Heart left ventricle (tissue), 16 donors: ENCODE measurements at regions not wholly inside any gene's neighbourhood (a gene's known extent, or its start where the extent isn't known, plus 50 kb on each side); places are given as distances from the start of the nearest gene placed in this dataset.
A peak's percentile ranks its signal among the peaks of the same experiment; 100 is the strongest.

Source experiments
- ATAC-seq, 4 donors: fragments of 200-7000 bp; cut with Tn5 transposase; one replicate each; pipeline ENCODE4 v1.9.1; 2020 to 2022; ENCODE audit warnings: moderate library complexity in 4 of 4, mild to moderate bottlenecking in 3 of 4, moderate number of reproducible peaks in 1 of 4
- DNase-seq, 5 donors: peaks; one replicate each; pipeline ENCODE4 v3.0.0-alpha.2; 2020
- H3K27ac ChIP-seq, 12 donors: fragments of 200-600 bp; sonication (generic) in 4 of 12; one replicate each; pipeline versions ENCODE4 v1.5.0 to v1.8.0; 2016 to 2022; ENCODE audit warnings: mild to moderate bottlenecking in 2 of 12
- H3K27me3 ChIP-seq, 9 donors: fragments of 200-600 bp; sonication (generic) in 2 of 9; one replicate each; pipeline versions ENCODE4 v1.5.1 to v1.8.0; 2016 to 2022; ENCODE audit warnings: mild to moderate bottlenecking in 3 of 9
- H3K36me3 ChIP-seq, 9 donors: fragments of 200-600 bp; sonication (generic) in 2 of 9; one replicate each; pipeline versions ENCODE4 v1.5.0 to v1.8.0; 2018 to 2022; ENCODE audit warnings: mild to moderate bottlenecking in 2 of 9
- H3K4me1 ChIP-seq, 12 donors: fragments of 200-600 bp; sonication (generic) in 4 of 12; one replicate each; pipeline versions ENCODE4 v1.5.0 to v1.8.0; 2016 to 2022; ENCODE audit warnings: mild to moderate bottlenecking in 3 of 12
- H3K4me3 ChIP-seq, 12 donors: fragments of 200-600 bp; sonication (generic) in 4 of 12; one replicate each; pipeline versions ENCODE4 v1.5.0 to v1.8.0; 2017 to 2022; ENCODE audit warnings: mild to moderate bottlenecking in 9 of 12, moderate library complexity in 4 of 12
- H3K9me3 ChIP-seq, 12 donors: fragments of 200-600 bp; sonication (generic) in 4 of 12; one replicate each; pipeline versions ENCODE4 v1.5.0 to v1.8.0; 2016 to 2022; ENCODE audit warnings: mild to moderate bottlenecking in 1 of 12
- CTCF ChIP-seq, 12 donors: fragments of 200-600 bp; sonication (generic) in 4 of 12; IDR thresholded peaks; one replicate each; pipeline versions ENCODE4 v1.5.0 to v1.8.0; 2018 to 2022; ENCODE audit warnings: antibody characterized with exemption in 12 of 12, mild to moderate bottlenecking in 5 of 12
- POLR2A ChIP-seq, 2 donors: fragments of 450-650 bp; IDR thresholded peaks; one replicate each; pipeline ENCODE4 v1.6.1; 2017; ENCODE audit warnings: antibody characterized with exemption in 2 of 2, mild to moderate bottlenecking in 2 of 2, moderate library complexity in 2 of 2
- WGBS, 4 donors: extraction: QIAGEN DNeasy Blood & Tissue Kit in 2 of 4; methylation state at CpG; one replicate each; pipeline versions ENCODE4 v1.1.5 to v1.1.7; 2013 to 2018; 5-methylcytosine and 5-hydroxymethylcytosine counted together
- intact Hi-C, 10 donors: fragments of 100-400 bp; cut with DNase I; formaldehyde crosslinking; loops; one replicate each; pipeline versions ENCODE4 v1.11.1 to v1.14.2; 2022
- donor health status: ischemic (EF 13 %, LVEDD 7.1; RV severe dilation, severe dysfunction).
- donor health status: healthy with polysubstance abuse.
- donor health status: DM: no; HTN: yes; CAD: no.
- donor health status: DM: no; HTN: no; CAD: no.
- donor health status: ischemic (EF 25% LVEDD 6.9; RV normal size, moderate dysfunction).
- donor health status: ischemic (EF 25% LVEDD 5.7; RV mildly dilated, moderate dysfunction).
- donor health status: healthy.
- donor health status: DM: yes; HTN: yes; CAD: no.
- donor health status: ischemic (EF 35%, LVEDD 5.7; RV mildly dilated, moderate dysfunction).
- donor health status: nonischemic (EF 11% LVEDD 7.7; RV severe dilation, severe dysfunction).
- donor health status: DM: yes; HTN: yes; CAD: no.
- donor health status: PGD.
- donor health status: ischemic (EF 29% LVEDD 5.4; RV normal size, mild dysfunction).
- donor health status: nonischemic (EF 23%, LVEDD 6.1; RV moderate dilation, normal function).

GRCh38 chr4:38230121-38230801, 270.1 kb downstream of the PTTG2 start:
- Histone ChIP-seq H3K36me3 (no peaks in the 10 kb centered on the region), H3K27ac (no peak overlapping the region), H3K4me1 (peaks cover 0 to 12% (median 0%) of the 10 kb centered on the region in 12 donors), H3K4me3 (no peak overlapping the region), H3K27me3 (no peaks in the 10 kb centered on the region), H3K9me3 (no peaks in the 10 kb centered on the region)
- intact Hi-C loops = no loop called here
- ATAC-seq (no peak), DNase-seq (no peak)
- TF ChIP-seq CTCF (IDR thresholded peaks at IDR 0.05) (no peak), POLR2A (IDR thresholded peaks at IDR 0.05) (no peak)
- 78 to 91% (median 84%) methylated on average over 10 of the region's 10 CpGs for WGBS, 4 donors

GRCh38 chr4:38230821-38231563, 270.8 kb downstream of the PTTG2 start:
- Histone ChIP-seq H3K4me1 (peaks cover 0 to 12% (median 0%) of the 10 kb centered on the region in 12 donors), H3K36me3 (no peaks in the 10 kb centered on the region), H3K4me3 (no peak overlapping the region), H3K27me3 (no peaks in the 10 kb centered on the region), H3K27ac (no peak overlapping the region), H3K9me3 (no peaks in the 10 kb centered on the region)
- ATAC-seq (no peak), DNase-seq (no peak)
- WGBS, 4 donors = 89 to 92% (median 91%) methylated on average over 7 of the region's 7 CpGs
- TF ChIP-seq POLR2A (IDR thresholded peaks at IDR 0.05) (no peak), CTCF (IDR thresholded peaks at IDR 0.05) (no peak)
- intact Hi-C loops = no loop called here

- no peak for DNase-seq
- peak in 1 of 4 donors; percentile 24 for ATAC-seq
- WGBS, 4 donors = 88 to 98% (median 90%) methylated on average over 4 of the region's 4 CpGs
- H3K4me1 ChIP-seq = peaks cover 0 to 12% (median 0%) of the 10 kb centered on the region in 12 donors
- no peaks in the 10 kb centered on the region for H3K9me3 ChIP-seq
- H3K4me3 ChIP-seq = no peak overlapping the region
- H3K27me3 ChIP-seq = no peaks in the 10 kb centered on the region
- no peak overlapping the region for H3K27ac ChIP-seq
- TF ChIP-seq CTCF (IDR thresholded peaks at IDR 0.05) (no peak), POLR2A (IDR thresholded peaks at IDR 0.05) (no peak)
- H3K36me3 ChIP-seq = no peaks in the 10 kb centered on the region
- intact Hi-C loops = no loop called here
These were observed 271.4 kb downstream of the PTTG2 start for GRCh38 chr4:38231626-38232025.

GRCh38 chr4:38232741-38233140, 272.5 kb downstream of the PTTG2 start:
- no peaks in the 10 kb centered on the region for H3K36me3 ChIP-seq
- H3K9me3 ChIP-seq = no peaks in the 10 kb centered on the region
- H3K4me1 ChIP-seq = peaks cover 0 to 16% (median 0%) of the 10 kb centered on the region in 12 donors
- intact Hi-C loops = no loop called here
- ATAC-seq (no peak), DNase-seq (no peak)
- no peak for TF ChIP-seq POLR2A (IDR thresholded peaks at IDR 0.05)
- TF ChIP-seq CTCF (IDR thresholded peaks at IDR 0.05) = no peak
- H3K27me3 ChIP-seq = no peaks in the 10 kb centered on the region
- H3K4me3 ChIP-seq = no peak overlapping the region
- no peak overlapping the region for H3K27ac ChIP-seq
